WTC11 (cell line): ENCODE measurements at regions not wholly inside any gene's neighbourhood (a gene's known extent, or its start where the extent isn't known, plus 50 kb on each side); places are given as distances from the start of the nearest gene placed in this dataset.
"Not testable (repeated sequence)": the region's sequence is repeated elsewhere in the genome, so short reads cannot be mapped to it uniquely, and the experiment has no call there.

Experiments used
- ATAC-seq: fragments of 200-7000 bp; cut with Tn5 transposase; 2 replicates; pipeline ENCODE4 v1.10.0; 2021; ENCODE audit warnings: mild to moderate bottlenecking, moderate library complexity
- CTCF ChIA-PET: fragments of 300-600 bp; sonication (Branson Sonifier 250); formaldehyde crosslinking; loops from one replicate; lab custom pipeline; 2021; ENCODE audit warnings: antibody characterized with exemption; lab: Charles Lee
- POLR2A ChIA-PET: fragments of 350-600 bp; sonication (Branson Sonifier 250); formaldehyde crosslinking; loops from one replicate; lab custom pipeline; 2021; ENCODE audit warnings: antibody characterized with exemption; lab: Charles Lee
- DNase-seq: peaks from one replicate; pipeline ENCODE4 v3.0.0; 2021; ENCODE audit warnings: low spot score
- H3K27ac Mint-ChIP-seq: 2 replicates; pipeline ENCODE4 v1.8.0; 2021; ENCODE audit warnings: mixed read lengths
- H3K27me3 Mint-ChIP-seq: 2 replicates; pipeline ENCODE4 v1.8.0; 2021; ENCODE audit warnings: low read depth, mild to moderate bottlenecking, moderate library complexity, mixed read lengths
- H3K36me3 Mint-ChIP-seq: 2 replicates; pipeline ENCODE4 v1.8.0; 2021; ENCODE audit warnings: mixed read lengths
- H3K4me1 Mint-ChIP-seq: 2 replicates; pipeline ENCODE4 v1.8.0; 2022; ENCODE audit warnings: mixed read lengths
- H3K4me3 Mint-ChIP-seq: 2 replicates; pipeline ENCODE4 v1.8.0; 2021; ENCODE audit warnings: mild to moderate bottlenecking, moderate library complexity, mixed read lengths
- H3K9me3 Mint-ChIP-seq: 2 replicates; pipeline ENCODE4 v1.8.0; 2021; ENCODE audit warnings: mixed read lengths
- CDX4 ChIP-seq: fragments of 250-450 bp; sonication (Bioruptor Pico); IDR thresholded peaks from 2 replicates; pipeline ENCODE4 v1.9.0; 2021; ENCODE audit warnings: moderate library complexity, mild to moderate bottlenecking, inconsistent platforms, borderline replicate concordance
- CREM ChIP-seq: sonication (generic); formaldehyde crosslinking; IDR thresholded peaks from 2 replicates; pipeline ENCODE4 v1.8.1; 2022; ENCODE audit warnings: mild to moderate bottlenecking, missing genetic modification reagents, moderate library complexity
- FOXP1 ChIP-seq: sonication (generic); formaldehyde crosslinking; IDR thresholded peaks from 2 replicates; pipeline ENCODE4 v1.8.0; 2022; ENCODE audit warnings: missing genetic modification reagents, mild to moderate bottlenecking, moderate library complexity, borderline replicate concordance
- GABPB1 ChIP-seq: sonication (generic); formaldehyde crosslinking; IDR thresholded peaks from 2 replicates; pipeline ENCODE4 v1.8.1; 2023; ENCODE audit warnings: mild to moderate bottlenecking, missing genetic modification reagents
- GTF2I ChIP-seq: fragments of 250-450 bp; sonication (Bioruptor Pico); conservative IDR thresholded peaks from 2 replicates; pipeline ENCODE4 v1.4.0; 2021; ENCODE audit warnings: mild to moderate bottlenecking
- HMGA2 ChIP-seq: fragments of 250-450 bp; sonication (Bioruptor Pico); IDR thresholded peaks from 2 replicates; pipeline ENCODE4 v1.4.0; 2021; ENCODE audit warnings: mild to moderate bottlenecking, moderate library complexity
- MLX ChIP-seq: sonication (generic); formaldehyde crosslinking; IDR thresholded peaks from 2 replicates; pipeline ENCODE4 v1.8.1; 2023; ENCODE audit warnings: mild to moderate bottlenecking, missing genetic modification reagents, moderate library complexity
- MXD4 ChIP-seq: fragments of 250-450 bp; sonication (Bioruptor Pico); IDR thresholded peaks from 2 replicates; pipeline ENCODE4 v1.8.0; 2021; ENCODE audit warnings: mild to moderate bottlenecking, moderate library complexity, borderline replicate concordance
- NFATC4 ChIP-seq: fragments of 250-450 bp; sonication (Bioruptor Pico); IDR thresholded peaks from 2 replicates; pipeline ENCODE4 v1.9.0; 2021; ENCODE audit warnings: mild to moderate bottlenecking
- NFYB ChIP-seq: sonication (generic); formaldehyde crosslinking; conservative IDR thresholded peaks from 2 replicates; pipeline ENCODE4 v1.8.0; 2022; ENCODE audit warnings: low read depth, missing genetic modification reagents
- NR2C2 ChIP-seq: sonication (generic); formaldehyde crosslinking; IDR thresholded peaks from 2 replicates; pipeline ENCODE4 v1.8.0; 2022; ENCODE audit warnings: mild to moderate bottlenecking, missing genetic modification reagents
- NR3C1 ChIP-seq: sonication (generic); formaldehyde crosslinking; conservative IDR thresholded peaks from 2 replicates; pipeline ENCODE4 v1.8.1; 2023; ENCODE audit warnings: low read depth, mild to moderate bottlenecking, missing genetic modification reagents
- RORB ChIP-seq: fragments of 250-450 bp; sonication (Bioruptor Pico); IDR thresholded peaks from 2 replicates; pipeline ENCODE4 v1.9.0; 2021; ENCODE audit warnings: mild to moderate bottlenecking
- SP1 ChIP-seq: sonication (generic); formaldehyde crosslinking; conservative IDR thresholded peaks from 2 replicates; pipeline ENCODE4 v1.8.1; 2022; ENCODE audit warnings: missing genetic modification reagents
- TEAD1 ChIP-seq: sonication (generic); formaldehyde crosslinking; IDR thresholded peaks from 2 replicates; pipeline ENCODE4 v1.8.0; 2022; ENCODE audit warnings: mild to moderate bottlenecking, missing genetic modification reagents
- ZBTB21 ChIP-seq: sonication (generic); formaldehyde crosslinking; IDR thresholded peaks from 2 replicates; pipeline ENCODE4 v1.8.1; 2023; ENCODE audit warnings: mild to moderate bottlenecking, missing genetic modification reagents, borderline replicate concordance
- ZNF138 ChIP-seq: sonication (generic); formaldehyde crosslinking; conservative IDR thresholded peaks from 2 replicates; pipeline ENCODE4 v1.8.1; 2022; ENCODE audit warnings: mild to moderate bottlenecking, moderate library complexity, missing genetic modification reagents
- TF ChIP-seq, protein P1 (sequence below): fragments of 200-600 bp; IDR thresholded peaks from 2 replicates; pipeline ENCODE4 v1.8.0; 2022; ENCODE audit warnings: antibody characterized with exemption
- TF ChIP-seq, protein P2 (sequence below): sonication (generic); formaldehyde crosslinking; IDR thresholded peaks from 2 replicates; pipeline ENCODE4 v1.8.0; 2022; ENCODE audit warnings: mild to moderate bottlenecking, missing genetic modification reagents
- TF ChIP-seq, protein P3 (sequence below): fragments of 250-450 bp; sonication (Bioruptor Pico); IDR thresholded peaks from 2 replicates; pipeline ENCODE4 v1.8.0; 2021; ENCODE audit warnings: mild to moderate bottlenecking

- no peak overlapping the region for H3K4me3 Mint-ChIP-seq
- ChIA-PET POLR2A (no interaction called here), CTCF (no interaction called here)
- H3K36me3 Mint-ChIP-seq = peaks cover 12% of the 10 kb centered on the region
- DNase-seq (no peak), ATAC-seq (no peak)
- TF ChIP-seq, protein P1, sequence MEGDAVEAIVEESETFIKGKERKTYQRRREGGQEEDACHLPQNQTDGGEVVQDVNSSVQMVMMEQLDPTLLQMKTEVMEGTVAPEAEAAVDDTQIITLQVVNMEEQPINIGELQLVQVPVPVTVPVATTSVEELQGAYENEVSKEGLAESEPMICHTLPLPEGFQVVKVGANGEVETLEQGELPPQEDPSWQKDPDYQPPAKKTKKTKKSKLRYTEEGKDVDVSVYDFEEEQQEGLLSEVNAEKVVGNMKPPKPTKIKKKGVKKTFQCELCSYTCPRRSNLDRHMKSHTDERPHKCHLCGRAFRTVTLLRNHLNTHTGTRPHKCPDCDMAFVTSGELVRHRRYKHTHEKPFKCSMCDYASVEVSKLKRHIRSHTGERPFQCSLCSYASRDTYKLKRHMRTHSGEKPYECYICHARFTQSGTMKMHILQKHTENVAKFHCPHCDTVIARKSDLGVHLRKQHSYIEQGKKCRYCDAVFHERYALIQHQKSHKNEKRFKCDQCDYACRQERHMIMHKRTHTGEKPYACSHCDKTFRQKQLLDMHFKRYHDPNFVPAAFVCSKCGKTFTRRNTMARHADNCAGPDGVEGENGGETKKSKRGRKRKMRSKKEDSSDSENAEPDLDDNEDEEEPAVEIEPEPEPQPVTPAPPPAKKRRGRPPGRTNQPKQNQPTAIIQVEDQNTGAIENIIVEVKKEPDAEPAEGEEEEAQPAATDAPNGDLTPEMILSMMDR = no peak
- TF ChIP-seq TEAD1 = no peak
- no peaks in the 10 kb centered on the region for H3K4me1 Mint-ChIP-seq
- no peak overlapping the region for H3K27ac Mint-ChIP-seq
- H3K9me3 Mint-ChIP-seq = peaks cover 36% of the 10 kb centered on the region
- H3K27me3 Mint-ChIP-seq = no peaks in the 10 kb centered on the region
These were observed 311.6 kb downstream of the ISL1 start for GRCh38 chr5:51694826-51695225.

DNA sequence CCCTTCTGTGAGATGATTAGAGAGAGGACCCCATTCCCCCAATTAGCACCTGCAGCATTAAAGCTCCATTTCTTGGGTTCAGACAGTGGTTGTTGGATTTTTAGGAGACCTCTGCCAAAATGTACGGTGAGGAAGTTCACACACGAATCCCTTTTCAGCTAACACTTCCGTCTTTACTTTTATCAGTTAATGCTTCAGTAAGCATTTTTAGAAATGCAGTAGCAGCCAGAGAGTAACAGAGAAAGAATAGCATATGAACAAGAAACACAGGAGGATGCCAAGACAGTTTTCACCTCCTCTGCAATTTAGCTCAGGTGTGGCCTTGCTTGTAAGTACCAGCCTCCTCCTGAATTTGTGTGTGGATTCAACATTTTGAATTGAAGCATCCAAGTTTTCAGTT, 312.9 kb downstream of the ISL1 start:
- POLR2A ChIA-PET = no interaction called here
- DNase-seq (no peak), ATAC-seq (no peak)
- Mint-ChIP-seq H3K27me3 (no peaks in the 10 kb centered on the region), H3K4me3 (no peak overlapping the region), H3K9me3 (peaks cover 45% of the 10 kb centered on the region), H3K36me3 (peaks cover 14% of the 10 kb centered on the region), H3K27ac (no peak overlapping the region), H3K4me1 (no peaks in the 10 kb centered on the region)
- TF ChIP-seq NR2C2 (CRISPR knock-in tag) (no peak), CDX4 (CRISPR knock-in tag) (no peak), RORB (CRISPR knock-in tag) (no peak), ZNF138 (no peak), ZBTB21 (CRISPR knock-in tag) (no peak)
- TF ChIP-seq, protein P1 = no peak
- CTCF ChIA-PET = no interaction called here

DNA sequence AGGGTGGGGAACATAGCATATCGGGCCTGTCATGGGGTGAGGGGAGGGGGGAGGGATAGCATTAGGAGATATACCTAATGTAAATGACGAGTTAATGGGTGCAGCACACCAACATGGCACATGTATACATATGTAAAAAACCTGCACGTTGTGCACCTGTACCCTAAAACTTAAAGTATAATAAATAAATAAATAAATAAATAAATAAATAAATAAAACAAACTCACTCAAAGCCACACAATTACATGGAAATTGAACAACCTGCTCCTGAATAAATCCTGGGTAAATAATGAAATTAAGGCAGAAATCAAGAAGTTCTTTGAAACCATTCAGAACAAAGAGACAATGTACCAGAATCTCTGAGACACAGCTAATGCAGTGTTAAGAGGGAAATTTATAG, 318.8 kb downstream of the ISL1 start:
- DNase-seq, H3K4me1 Mint-ChIP-seq, CTCF ChIA-PET, H3K36me3 Mint-ChIP-seq, POLR2A ChIA-PET, ATAC-seq, H3K27ac Mint-ChIP-seq, H3K27me3 Mint-ChIP-seq, H3K4me3 Mint-ChIP-seq: not testable (repeated sequence)
- peaks cover 28% of the 10 kb centered on the region for H3K9me3 Mint-ChIP-seq

DNA sequence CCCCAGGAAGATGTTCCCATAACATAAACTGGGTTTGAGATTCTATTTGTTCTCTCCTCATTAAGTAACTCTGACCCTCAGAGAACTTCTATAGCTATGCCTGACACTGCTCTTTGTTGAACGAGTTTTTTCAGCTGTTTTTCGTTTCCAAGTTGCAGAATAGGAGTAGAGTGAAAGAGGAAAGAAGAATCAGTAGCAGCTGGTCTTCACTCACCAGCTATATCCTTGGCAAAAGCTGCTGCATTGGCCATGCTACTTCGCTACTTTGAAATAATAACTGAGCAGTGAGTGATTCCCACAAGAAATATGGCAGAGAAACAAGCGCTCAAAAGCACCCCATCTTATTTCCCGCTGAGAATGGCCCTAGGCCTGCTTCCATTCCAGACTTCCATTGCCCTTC, 329.0 kb downstream of the ISL1 start:
- H3K9me3 Mint-ChIP-seq = peaks cover 12% of the 10 kb centered on the region
- ChIA-PET POLR2A (no interaction called here), CTCF (no interaction called here)
- H3K4me3 Mint-ChIP-seq = no peak overlapping the region
- H3K4me1 Mint-ChIP-seq = no peaks in the 10 kb centered on the region
- H3K27ac Mint-ChIP-seq = no peak overlapping the region
- no peak for DNase-seq
- ATAC-seq = no peak
- TF ChIP-seq, protein P2, sequence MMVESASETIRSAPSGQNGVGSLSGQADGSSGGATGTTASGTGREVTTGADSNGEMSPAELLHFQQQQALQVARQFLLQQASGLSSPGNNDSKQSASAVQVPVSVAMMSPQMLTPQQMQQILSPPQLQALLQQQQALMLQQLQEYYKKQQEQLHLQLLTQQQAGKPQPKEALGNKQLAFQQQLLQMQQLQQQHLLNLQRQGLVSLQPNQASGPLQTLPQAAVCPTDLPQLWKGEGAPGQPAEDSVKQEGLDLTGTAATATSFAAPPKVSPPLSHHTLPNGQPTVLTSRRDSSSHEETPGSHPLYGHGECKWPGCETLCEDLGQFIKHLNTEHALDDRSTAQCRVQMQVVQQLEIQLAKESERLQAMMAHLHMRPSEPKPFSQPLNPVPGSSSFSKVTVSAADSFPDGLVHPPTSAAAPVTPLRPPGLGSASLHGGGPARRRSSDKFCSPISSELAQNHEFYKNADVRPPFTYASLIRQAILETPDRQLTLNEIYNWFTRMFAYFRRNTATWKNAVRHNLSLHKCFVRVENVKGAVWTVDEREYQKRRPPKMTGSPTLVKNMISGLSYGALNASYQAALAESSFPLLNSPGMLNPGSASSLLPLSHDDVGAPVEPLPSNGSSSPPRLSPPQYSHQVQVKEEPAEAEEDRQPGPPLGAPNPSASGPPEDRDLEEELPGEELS = no peak
- TF ChIP-seq CREM (CRISPR knock-in tag) = no peak
- TF ChIP-seq MXD4 (CRISPR knock-in tag) = no peak
- no peak for TF ChIP-seq NFYB (CRISPR knock-in tag)
- no peak for TF ChIP-seq NR2C2 (CRISPR knock-in tag)
- no peak for TF ChIP-seq FOXP1
- TF ChIP-seq GABPB1 (CRISPR knock-in tag) = no peak
- TF ChIP-seq NFATC4 (CRISPR knock-in tag) = no peak
- TF ChIP-seq CDX4 (CRISPR knock-in tag) = no peak
- no peak for TF ChIP-seq SP1 (CRISPR knock-in tag)
- TF ChIP-seq, protein P3, sequence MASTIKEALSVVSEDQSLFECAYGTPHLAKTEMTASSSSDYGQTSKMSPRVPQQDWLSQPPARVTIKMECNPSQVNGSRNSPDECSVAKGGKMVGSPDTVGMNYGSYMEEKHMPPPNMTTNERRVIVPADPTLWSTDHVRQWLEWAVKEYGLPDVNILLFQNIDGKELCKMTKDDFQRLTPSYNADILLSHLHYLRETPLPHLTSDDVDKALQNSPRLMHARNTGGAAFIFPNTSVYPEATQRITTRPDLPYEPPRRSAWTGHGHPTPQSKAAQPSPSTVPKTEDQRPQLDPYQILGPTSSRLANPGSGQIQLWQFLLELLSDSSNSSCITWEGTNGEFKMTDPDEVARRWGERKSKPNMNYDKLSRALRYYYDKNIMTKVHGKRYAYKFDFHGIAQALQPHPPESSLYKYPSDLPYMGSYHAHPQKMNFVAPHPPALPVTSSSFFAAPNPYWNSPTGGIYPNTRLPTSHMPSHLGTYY = no peak
- TF ChIP-seq NR3C1 (CRISPR knock-in tag) = no peak
- TF ChIP-seq GTF2I = no peak
- TF ChIP-seq MLX (CRISPR knock-in tag) = no peak
- TF ChIP-seq RORB (CRISPR knock-in tag) = no peak
- no peak for TF ChIP-seq HMGA2
- H3K27me3 Mint-ChIP-seq = no peaks in the 10 kb centered on the region
- no peaks in the 10 kb centered on the region for H3K36me3 Mint-ChIP-seq
